Choroid plexus epithelial cell (primary cell): ENCODE measurements at regions not wholly inside any gene's neighbourhood (a gene's known extent, or its start where the extent isn't known, plus 50 kb on each side); places are given as distances from the start of the nearest gene placed in this dataset.

Experiments used
- DNase-seq: peaks from one replicate; pipeline ENCODE4 v3.0.0-alpha.2; 2010; ENCODE audit warnings: low read depth
- H3K4me3 ChIP-seq: 2 replicates; pipeline ENCODE4 v1.5.1; 2011; ENCODE audit warnings: low read depth, mild to moderate bottlenecking, control low read depth, low read length, moderate library complexity
- TF ChIP-seq, protein P1 (sequence below): conservative IDR thresholded peaks from 2 replicates; pipeline ENCODE4 v1.5.1; 2011; ENCODE audit warnings: low read depth, mild to moderate bottlenecking, control low read depth, inconsistent platforms, low read length, moderate library complexity

DNA sequence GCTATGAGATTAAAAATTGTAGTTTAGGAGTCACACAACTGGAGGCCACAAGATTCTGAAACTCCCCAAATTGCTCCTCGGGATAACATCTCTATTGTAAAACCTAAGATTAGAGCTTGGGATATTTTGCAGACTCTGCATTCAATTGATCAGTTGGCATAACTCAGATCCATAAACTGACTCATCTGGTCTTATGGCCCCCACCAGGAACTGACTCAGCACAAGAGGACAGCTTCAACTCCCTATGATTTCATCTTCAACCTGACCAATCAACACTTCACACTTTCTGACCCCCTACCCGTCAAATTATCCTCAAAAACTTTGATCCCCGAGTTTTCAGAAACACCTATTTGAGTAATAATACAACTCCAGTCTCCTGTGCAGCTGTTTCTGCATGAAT, 257.3 kb downstream of the HAO1 start:
- H3K4me3 ChIP-seq, result no peak overlapping the region
- DNase-seq, result no peak
- TF ChIP-seq, protein P1, sequence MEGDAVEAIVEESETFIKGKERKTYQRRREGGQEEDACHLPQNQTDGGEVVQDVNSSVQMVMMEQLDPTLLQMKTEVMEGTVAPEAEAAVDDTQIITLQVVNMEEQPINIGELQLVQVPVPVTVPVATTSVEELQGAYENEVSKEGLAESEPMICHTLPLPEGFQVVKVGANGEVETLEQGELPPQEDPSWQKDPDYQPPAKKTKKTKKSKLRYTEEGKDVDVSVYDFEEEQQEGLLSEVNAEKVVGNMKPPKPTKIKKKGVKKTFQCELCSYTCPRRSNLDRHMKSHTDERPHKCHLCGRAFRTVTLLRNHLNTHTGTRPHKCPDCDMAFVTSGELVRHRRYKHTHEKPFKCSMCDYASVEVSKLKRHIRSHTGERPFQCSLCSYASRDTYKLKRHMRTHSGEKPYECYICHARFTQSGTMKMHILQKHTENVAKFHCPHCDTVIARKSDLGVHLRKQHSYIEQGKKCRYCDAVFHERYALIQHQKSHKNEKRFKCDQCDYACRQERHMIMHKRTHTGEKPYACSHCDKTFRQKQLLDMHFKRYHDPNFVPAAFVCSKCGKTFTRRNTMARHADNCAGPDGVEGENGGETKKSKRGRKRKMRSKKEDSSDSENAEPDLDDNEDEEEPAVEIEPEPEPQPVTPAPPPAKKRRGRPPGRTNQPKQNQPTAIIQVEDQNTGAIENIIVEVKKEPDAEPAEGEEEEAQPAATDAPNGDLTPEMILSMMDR, result no peak

DNA sequence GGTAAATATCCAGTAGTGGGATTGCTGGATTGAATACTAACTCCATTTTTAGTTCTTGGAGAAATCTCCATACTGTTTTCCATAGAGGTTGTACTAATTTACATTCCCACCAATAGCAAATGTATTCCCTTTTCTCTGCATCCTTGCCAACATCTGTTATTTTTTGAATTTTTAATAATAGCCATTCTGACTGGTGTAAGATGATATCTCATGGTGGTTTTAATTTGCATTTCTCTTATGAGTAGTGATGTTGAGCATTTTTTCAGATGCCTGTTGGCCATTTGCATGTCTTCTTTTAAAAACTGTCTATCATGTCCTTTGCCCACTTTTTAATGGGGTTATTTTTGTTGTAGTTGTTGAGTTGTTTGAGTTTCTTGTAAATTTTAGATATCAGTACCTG, 253.2 kb downstream of the HAO1 start:
- TF ChIP-seq, protein P1, result no peak
- DNase-seq, result no peak
- H3K4me3 ChIP-seq, result no peak overlapping the region

DNA sequence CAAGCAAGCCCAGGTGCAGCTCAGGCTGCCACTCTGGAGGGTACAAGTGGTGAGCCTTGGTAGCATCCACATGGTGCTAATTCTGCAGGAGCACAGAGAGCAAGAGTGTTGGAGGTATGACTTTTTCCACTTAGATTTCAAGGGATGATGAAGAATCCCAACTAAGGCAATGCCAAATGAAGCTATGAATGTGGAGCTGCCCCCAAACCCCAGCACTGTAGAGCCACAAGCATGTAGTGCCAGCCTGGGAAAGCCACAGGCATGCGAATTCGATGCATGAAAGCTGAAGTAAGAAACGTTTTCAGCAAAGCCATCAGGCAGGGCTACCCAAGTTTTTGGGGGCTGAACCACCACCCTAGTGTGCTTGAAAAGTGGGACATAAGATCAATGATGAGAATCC, 251.1 kb downstream of the HAO1 start:
- DNase-seq, result no peak
- TF ChIP-seq, protein P1, result no peak
- no peak overlapping the region for H3K4me3 ChIP-seq

DNA sequence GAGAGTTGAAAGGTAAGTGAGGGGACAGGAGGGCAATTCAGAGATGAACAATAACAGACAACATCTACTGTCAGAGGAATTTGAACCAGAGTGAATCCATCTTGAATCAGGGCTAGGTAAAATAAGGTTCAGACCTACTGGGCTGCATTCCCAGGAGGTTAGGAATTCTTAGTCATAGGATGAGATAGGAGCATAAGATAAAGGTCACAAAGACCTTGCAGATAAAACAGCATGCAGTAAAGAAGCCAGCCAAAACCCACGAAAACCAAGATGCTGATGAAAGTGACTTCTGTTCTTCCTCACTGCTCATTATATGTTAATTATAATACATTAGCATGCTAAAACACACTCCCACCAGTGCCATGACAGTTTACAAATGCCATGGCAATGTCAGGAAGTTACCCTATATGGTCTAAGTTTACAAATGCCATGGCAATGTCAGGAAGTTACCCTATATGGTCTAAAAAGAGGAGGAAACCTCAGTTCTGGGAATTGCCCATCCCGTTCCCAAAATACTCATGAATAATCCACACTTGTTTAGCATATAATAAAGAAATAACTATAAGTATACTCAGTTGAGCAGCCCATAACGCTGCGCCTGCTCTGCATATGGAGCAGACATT, 248.5 kb downstream of the HAO1 start:
- H3K4me3 ChIP-seq, result no peak overlapping the region
- DNase-seq, result no peak
- TF ChIP-seq, protein P1, result no peak

- no peak overlapping the region for H3K4me3 ChIP-seq
- TF ChIP-seq, protein P1, result no peak
- DNase-seq, result peak; percentile 19
Observed at GRCh38 chr20:7692478-7692877, 247.8 kb downstream of the HAO1 start.

- TF ChIP-seq, protein P1, result no peak
- DNase-seq, result peak; percentile 51
- H3K4me3 ChIP-seq, result no peak overlapping the region
Observed at GRCh38 chr20:7693761-7694160, 246.5 kb downstream of the HAO1 start.

DNA sequence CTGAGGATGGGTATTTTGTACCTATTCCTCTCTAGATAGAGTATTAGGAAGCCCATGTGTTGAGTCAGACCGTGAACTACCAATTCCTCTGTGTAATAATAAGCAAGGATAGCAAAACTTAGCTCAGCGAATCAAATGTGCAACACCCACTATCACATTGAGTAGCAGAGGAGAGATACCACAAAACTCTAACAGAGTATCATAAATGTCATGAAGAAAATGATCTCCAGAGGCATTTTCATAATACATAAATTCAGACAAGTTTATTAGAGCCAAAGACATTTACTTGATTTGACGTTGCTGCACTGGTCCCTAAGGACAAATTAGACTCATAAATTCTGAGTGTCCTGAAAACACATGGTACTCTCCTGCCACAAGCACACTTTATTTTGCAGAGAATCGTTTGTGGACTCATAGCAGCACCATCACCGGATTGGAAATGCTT, 245.2 kb downstream of the HAO1 start:
- TF ChIP-seq, protein P1, result no peak
- no peak for DNase-seq

More for the DNA sequence above, 245.2 kb downstream of the HAO1 start:
- no peak overlapping the region for H3K4me3 ChIP-seq
